WERI-Rb-1 (cell line): ENCODE measurements at regions not wholly inside any gene's neighbourhood (a gene's known extent, or its start where the extent isn't known, plus 50 kb on each side); places are given as distances from the start of the nearest gene placed in this dataset.

ENCODE experiments used
- DNase-seq: peaks from one replicate; pipeline ENCODE4 v3.0.0-alpha.2; 2020
- H3K27ac ChIP-seq: fragments of 250-450 bp; sonication (Bioruptor Pico); 2 replicates; pipeline ENCODE4 v1.5.1; 2020; ENCODE audit warnings: mild to moderate bottlenecking, moderate library complexity
- H3K27me3 ChIP-seq: fragments of 250-450 bp; sonication (Bioruptor Pico); 2 replicates; pipeline ENCODE4 v1.5.1; 2021; ENCODE audit warnings: mild to moderate bottlenecking, low read depth, moderate library complexity; ENCODE audit not compliant: insufficient read depth, severe bottlenecking
- H3K36me3 ChIP-seq: fragments of 250-450 bp; sonication (Bioruptor Pico); 2 replicates; pipeline ENCODE4 v1.5.1; 2020; ENCODE audit warnings: mild to moderate bottlenecking, moderate library complexity
- H3K4me3 ChIP-seq: 2 replicates; pipeline ENCODE4 v1.5.1; 2011; ENCODE audit warnings: low read depth, mild to moderate bottlenecking, control low read depth, low read length
- H3K9me3 ChIP-seq: fragments of 250-450 bp; sonication (Bioruptor Pico); 2 replicates; pipeline ENCODE4 v1.5.1; 2021; ENCODE audit warnings: mild to moderate bottlenecking, moderate library complexity; ENCODE audit not compliant: severe bottlenecking
- CTCF ChIP-seq: IDR thresholded peaks from 2 replicates; pipeline ENCODE4 v1.5.1; 2011; ENCODE audit warnings: low read depth, mild to moderate bottlenecking, control low read depth, inconsistent platforms, low read length

GRCh38 chr1:56442290-56442877, 137.0 kb downstream of the PLPP3 start:
- H3K36me3 ChIP-seq = no peaks in the 10 kb centered on the region
- H3K9me3 ChIP-seq = peaks cover 4% of the 10 kb centered on the region
- no peak overlapping the region for H3K27ac ChIP-seq
- DNase-seq = no peak
- H3K4me3 ChIP-seq = no peak overlapping the region
- no peaks in the 10 kb centered on the region for H3K27me3 ChIP-seq
- no peak for TF ChIP-seq CTCF

- no peak for TF ChIP-seq CTCF
- Histone ChIP-seq H3K27me3 (no peaks in the 10 kb centered on the region), H3K4me3 (no peak overlapping the region)
Measured at GRCh38 chr1:56441601-56442000, 137.8 kb downstream of the PLPP3 start.

GRCh38 chr1:56439610-56440264, 139.6 kb downstream of the PLPP3 start:
- Histone ChIP-seq H3K9me3 (peaks cover 4% of the 10 kb centered on the region), H3K36me3 (no peaks in the 10 kb centered on the region), H3K4me3 (no peak overlapping the region), H3K27ac (no peak overlapping the region), H3K27me3 (no peaks in the 10 kb centered on the region)
- DNase-seq = no peak
- no peak for TF ChIP-seq CTCF

More at GRCh38 chr1:56441601-56442000, 137.8 kb downstream of the PLPP3 start:
- Histone ChIP-seq H3K9me3 (peaks cover 4% of the 10 kb centered on the region), H3K36me3 (no peaks in the 10 kb centered on the region), H3K27ac (no peak overlapping the region)
- no peak for DNase-seq

GRCh38 chr1:56438901-56439551, 140.3 kb downstream of the PLPP3 start:
- peaks cover 4% of the 10 kb centered on the region for H3K9me3 ChIP-seq
- DNase-seq = peak; percentile 29
- no peak for TF ChIP-seq CTCF
- no peaks in the 10 kb centered on the region for H3K36me3 ChIP-seq
- no peak overlapping the region for H3K27ac ChIP-seq
- H3K4me3 ChIP-seq = no peak overlapping the region
- no peaks in the 10 kb centered on the region for H3K27me3 ChIP-seq

- H3K27ac ChIP-seq = no peak overlapping the region
- TF ChIP-seq CTCF = no peak
- no peak for DNase-seq
- no peaks in the 10 kb centered on the region for H3K27me3 ChIP-seq
- H3K4me3 ChIP-seq = no peak overlapping the region
- no peaks in the 10 kb centered on the region for H3K36me3 ChIP-seq
- H3K9me3 ChIP-seq = peaks cover 4% of the 10 kb centered on the region
Measured at GRCh38 chr1:56437959-56438358, 141.4 kb downstream of the PLPP3 start.
